HG02943 (cell line): ENCODE measurements at regions not wholly inside any gene's neighbourhood (a gene's known extent, or its start where the extent isn't known, plus 50 kb on each side); places are given as distances from the start of the nearest gene placed in this dataset.

ENCODE experiments used
- ATAC-seq: cut with Tn5 transposase; IDR thresholded peaks from one replicate; pipeline ENCODE4 v1.9.1; 2021; ENCODE audit warnings: mild to moderate bottlenecking, low read depth, moderate library complexity; ENCODE audit not compliant: unreplicated experiment

GRCh38 chr9:81224166-81225081 lies 464.9 kb downstream of the TLE1 start:
- ATAC-seq: no peak

DNA sequence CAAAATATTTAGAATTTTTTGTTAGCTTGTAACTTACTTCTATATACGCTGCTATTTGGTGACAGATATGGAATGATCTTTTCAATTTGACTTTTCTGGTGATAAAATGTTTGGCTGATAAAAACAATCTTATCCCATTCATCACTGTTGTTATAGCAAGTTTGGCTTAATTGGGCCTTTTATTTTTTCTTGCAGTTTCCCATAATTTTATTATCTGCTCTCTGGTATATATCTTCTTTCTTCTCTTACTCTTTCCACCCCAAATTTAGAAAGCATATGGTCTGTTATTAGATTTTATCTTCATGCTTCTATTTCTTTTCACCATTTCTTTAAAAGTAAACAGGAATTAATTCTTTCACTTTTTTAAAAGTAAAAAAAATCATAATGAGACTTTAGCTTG lies 474.4 kb downstream of the TLE1 start:
- no peak for ATAC-seq

- no peak for ATAC-seq
Measured at GRCh38 chr9:81213456-81213855, 475.9 kb downstream of the TLE1 start.

- ATAC-seq: no peak
Measured at GRCh38 chr9:81211741-81212140, 477.6 kb downstream of the TLE1 start.

DNA sequence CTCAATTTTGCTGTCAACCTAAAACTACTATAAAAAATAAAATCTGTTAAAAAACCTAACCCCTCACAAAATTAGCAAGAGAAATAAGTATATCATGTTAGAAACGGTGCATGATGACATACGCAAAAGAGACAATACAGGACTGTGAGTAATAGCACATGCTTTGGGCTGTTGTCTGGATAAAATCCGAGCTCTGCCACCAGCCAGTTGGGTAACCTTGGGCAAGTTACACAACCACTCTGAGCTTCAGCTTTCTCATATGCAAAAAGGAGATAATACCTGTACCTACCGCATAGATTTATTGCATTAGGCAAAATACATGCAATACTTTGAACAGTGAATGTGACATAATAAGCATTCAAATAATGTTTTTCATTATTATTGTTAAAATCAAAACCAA lies 481.7 kb downstream of the TLE1 start:
- ATAC-seq: no peak

- ATAC-seq: no peak
Measured at GRCh38 chr9:81202292-81202691, 487.1 kb downstream of the TLE1 start.

GRCh38 chr9:81195206-81195605 lies 494.1 kb downstream of the TLE1 start:
- no peak for ATAC-seq

DNA sequence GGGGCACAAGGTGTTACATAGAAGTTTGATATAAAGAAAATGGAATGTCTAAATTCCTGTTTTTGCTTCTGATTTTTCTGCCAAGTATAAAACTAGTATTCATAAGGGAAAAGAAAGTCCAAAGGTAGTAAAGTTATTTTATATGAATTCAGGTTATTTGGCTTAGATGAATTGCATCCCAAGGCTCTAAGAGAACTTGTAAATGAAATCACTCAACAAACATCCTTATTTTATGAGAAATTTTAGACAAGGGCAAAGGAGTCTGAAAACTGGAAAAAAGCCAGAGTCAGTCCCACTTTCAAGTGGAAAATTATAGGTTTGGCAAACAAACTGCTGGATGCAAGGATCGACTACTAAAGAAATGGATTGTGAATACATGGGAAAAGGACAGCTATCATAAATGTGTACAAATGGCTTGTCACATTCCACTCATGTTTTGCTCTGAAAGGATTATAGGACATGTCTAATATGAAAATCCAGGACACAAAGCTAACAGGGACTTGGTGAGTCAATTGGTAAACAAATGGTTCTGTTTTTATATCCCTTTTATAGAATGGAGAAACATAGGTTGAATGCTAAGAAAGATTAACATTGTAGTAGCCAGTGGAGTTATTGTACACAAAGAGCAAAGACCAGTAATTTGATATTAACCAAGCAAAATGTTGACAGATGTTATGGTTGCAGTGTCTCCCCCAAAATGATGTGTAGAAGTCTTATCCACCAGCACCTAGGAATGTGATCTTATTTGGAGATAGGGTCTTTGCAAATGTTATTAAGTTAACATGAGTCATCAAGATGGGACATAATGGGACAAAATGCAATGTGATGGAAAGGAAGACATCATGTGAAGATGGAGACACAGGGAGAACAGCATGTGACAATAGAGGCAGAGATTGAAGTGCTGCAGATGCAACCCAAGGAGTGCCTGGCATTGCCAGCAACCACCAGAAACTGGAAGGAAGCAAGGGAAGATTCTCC lies 495.7 kb downstream of the TLE1 start:
- ATAC-seq: no peak

GRCh38 chr9:81191222-81191621 lies 498.1 kb downstream of the TLE1 start:
- ATAC-seq: no peak

DNA sequence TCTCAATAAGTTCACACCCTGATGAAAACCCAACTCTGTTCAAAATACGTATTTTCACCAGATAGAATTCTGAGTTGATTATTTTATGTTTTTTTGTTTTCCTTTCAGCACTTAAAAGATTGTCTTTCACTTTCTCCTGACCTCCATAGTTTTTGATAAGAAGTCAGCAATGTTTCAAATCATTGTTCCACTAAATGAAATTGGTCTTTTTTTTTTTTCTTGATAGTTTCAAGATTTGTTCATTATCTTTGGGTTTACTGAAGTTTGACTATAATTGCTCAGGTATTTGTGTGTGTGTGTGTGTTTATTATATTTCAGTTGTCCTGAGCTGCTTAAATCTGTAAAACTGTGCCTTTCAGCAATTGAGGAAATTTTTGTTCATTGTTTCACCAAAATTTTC lies 498.7 kb downstream of the TLE1 start:
- ATAC-seq: no peak

GRCh38 chr9:81183761-81184160 lies 505.6 kb downstream of the TLE1 start:
- no peak for ATAC-seq

- ATAC-seq: no peak
Measured at GRCh38 chr9:81182431-81182830, 506.9 kb downstream of the TLE1 start.

DNA sequence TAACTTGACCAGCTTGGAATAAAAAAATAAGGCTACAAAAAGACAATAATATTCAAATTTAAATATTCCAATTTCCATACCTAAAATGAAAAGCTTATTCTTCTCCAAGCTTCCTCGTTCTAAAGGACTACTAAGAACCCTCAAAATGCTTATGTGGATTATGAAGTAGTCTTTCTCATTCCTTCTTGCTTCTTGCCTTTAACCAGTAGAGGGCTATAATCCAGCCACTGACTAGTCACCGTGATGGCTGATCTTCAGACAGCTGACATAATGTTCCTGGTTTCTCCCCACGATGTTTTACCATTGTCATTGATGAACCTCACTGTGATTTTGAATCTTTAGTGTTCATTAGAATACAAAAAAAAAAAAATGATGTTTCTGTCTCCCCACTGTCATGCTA lies 515.3 kb downstream of the TLE1 start:
- no peak for ATAC-seq

GRCh38 chr9:81171689-81172088 lies 517.7 kb downstream of the TLE1 start:
- no peak for ATAC-seq

DNA sequence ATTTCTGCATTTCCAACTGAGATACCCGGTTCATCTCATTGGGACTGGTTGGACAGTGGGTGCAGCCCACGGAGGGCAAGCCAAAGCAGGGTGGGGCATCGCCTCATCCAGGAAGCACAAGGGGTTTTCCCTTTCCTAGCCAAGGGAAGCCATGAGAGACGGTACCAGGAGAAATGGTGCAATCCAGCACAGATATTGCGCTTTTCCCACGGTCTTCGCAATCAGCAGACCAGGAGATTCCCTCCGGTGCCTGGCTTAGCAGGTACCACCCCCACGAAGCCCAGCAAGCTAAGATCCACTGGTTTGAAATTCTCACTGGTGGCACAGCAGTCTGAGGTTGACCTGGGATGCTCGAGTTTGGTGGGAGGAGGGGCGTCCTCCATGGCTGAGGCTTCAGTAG lies 527.0 kb downstream of the TLE1 start:
- ATAC-seq: no peak

GRCh38 chr9:81156381-81156780 lies 533.0 kb downstream of the TLE1 start:
- no peak for ATAC-seq

DNA sequence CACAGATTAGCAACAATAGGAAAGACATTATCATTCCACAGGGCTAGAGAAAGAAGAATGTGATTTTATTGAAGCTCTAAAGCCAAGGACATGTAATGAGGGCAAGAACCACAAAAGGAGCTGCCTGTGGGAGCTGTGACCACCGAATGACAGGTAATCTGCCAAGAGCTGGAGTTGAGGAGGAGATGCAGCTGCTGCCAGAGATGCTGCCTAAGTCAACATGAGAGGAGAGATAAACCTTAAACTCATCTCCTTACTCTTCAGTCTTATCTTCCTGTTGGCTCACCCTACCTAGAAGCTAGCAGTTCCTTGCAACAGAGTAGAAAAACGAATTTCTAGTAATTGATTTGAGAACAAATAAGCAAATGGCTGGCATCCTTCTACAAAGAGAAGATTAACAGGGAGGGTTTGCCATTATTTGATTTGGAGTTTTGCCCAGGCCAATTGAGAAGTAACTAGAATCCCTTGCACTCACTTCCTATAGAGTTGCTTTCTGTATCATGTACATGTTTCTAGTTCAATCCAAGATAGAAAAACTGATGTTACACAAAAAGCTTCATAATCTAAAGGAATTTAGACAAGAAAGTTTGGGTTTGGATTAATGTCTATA lies 539.2 kb downstream of the TLE1 start:
- ATAC-seq: no peak

GRCh38 chr9:81146684-81147337 lies 542.5 kb downstream of the TLE1 start:
- no peak for ATAC-seq

DNA sequence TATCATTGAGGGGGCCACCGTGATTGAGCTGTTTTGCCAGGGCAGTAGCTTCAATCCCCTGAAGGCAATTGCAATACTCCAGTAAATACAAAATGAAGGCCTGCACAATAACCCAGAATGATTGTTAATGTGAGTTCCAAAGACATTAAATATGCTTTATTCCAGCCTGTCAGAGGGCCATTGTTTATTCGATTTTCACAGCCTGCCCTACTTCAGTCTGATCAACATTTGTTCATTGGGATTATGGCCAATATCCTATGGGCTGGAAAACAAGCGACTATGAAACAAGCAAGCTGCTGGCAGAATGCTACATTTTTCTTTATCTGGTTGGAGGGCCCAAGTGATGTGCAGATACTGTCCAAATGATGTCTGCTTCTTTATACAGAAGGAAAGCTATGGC lies 543.1 kb downstream of the TLE1 start:
- ATAC-seq: no peak

DNA sequence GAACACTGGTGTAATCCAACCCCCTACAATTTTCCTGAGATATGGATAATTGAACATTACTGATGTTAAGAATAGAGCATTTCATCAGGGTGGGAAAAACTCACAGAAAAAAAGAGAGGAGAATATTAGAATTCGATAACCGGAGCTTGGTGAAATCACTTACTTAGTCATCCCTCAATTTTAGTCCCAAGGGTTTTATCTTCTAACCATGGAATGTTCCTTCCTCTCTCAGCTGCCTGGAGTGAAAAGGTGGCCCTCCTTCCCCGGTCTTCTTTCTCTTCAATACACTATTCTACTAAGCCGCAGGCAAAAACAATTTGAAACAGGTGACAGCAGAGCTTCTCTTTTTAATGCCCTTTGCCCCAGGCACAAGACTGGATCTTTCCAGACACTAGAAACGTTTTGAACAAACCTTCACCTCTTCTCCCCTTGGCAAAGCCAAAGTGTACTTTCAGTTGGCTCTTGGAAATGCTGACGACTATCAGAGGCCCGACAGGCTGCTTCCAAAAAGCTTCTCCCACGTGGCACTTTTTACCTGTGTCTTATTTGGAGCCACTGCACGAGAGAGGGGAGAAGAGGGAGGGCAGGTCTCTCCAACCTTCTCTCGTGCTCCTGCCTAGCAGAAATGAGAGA lies 543.9 kb downstream of the TLE1 start:
- ATAC-seq: no peak
